Kidney epithelial cell (primary cell): ENCODE measurements at regions not wholly inside any gene's neighbourhood (a gene's known extent, or its start where the extent isn't known, plus 50 kb on each side); places are given as distances from the start of the nearest gene placed in this dataset.

ENCODE experiments used
- DNase-seq: peaks from one replicate; pipeline ENCODE4 v3.0.0-alpha.2; 2010; ENCODE audit warnings: low read depth
- H3K27me3 ChIP-seq: 2 replicates; pipeline ENCODE4 v1.6.0; 2011; ENCODE audit warnings: low read length; ENCODE audit not compliant: control insufficient read depth, insufficient read depth
- H3K36me3 ChIP-seq: 2 replicates; pipeline ENCODE4 v1.5.1; 2011; ENCODE audit warnings: low read length; ENCODE audit not compliant: control insufficient read depth, insufficient read depth
- H3K4me3 ChIP-seq: 2 replicates; pipeline ENCODE4 v1.5.1; 2011; ENCODE audit warnings: low read depth, mild to moderate bottlenecking, control low read depth, low read length
- CTCF ChIP-seq: IDR thresholded peaks from 2 replicates; pipeline ENCODE4 v1.5.1; 2011; ENCODE audit warnings: mild to moderate bottlenecking, moderate library complexity, low read length, control low read depth, inconsistent platforms; ENCODE audit not compliant: insufficient read depth, poor library complexity, severe bottlenecking

- H3K4me3 ChIP-seq: no peak overlapping the region
- no peaks in the 10 kb centered on the region for H3K36me3 ChIP-seq
- DNase-seq: no peak
- no peak for TF ChIP-seq CTCF
- H3K27me3 ChIP-seq: no peaks in the 10 kb centered on the region
These were observed 266.3 kb downstream of the EPM2A start for GRCh38 chr6:145469021-145469420.

- no peak overlapping the region for H3K4me3 ChIP-seq
- H3K36me3 ChIP-seq: no peaks in the 10 kb centered on the region
- no peak for TF ChIP-seq CTCF
- no peaks in the 10 kb centered on the region for H3K27me3 ChIP-seq
- no peak for DNase-seq
These were observed 259.4 kb downstream of the EPM2A start for GRCh38 chr6:145475794-145476396.

- H3K36me3 ChIP-seq: no peaks in the 10 kb centered on the region
- H3K27me3 ChIP-seq: no peaks in the 10 kb centered on the region
- no peak for DNase-seq
- H3K4me3 ChIP-seq: no peak overlapping the region
- TF ChIP-seq CTCF: no peak
These were observed 255.3 kb downstream of the EPM2A start for GRCh38 chr6:145480024-145480423.

DNA sequence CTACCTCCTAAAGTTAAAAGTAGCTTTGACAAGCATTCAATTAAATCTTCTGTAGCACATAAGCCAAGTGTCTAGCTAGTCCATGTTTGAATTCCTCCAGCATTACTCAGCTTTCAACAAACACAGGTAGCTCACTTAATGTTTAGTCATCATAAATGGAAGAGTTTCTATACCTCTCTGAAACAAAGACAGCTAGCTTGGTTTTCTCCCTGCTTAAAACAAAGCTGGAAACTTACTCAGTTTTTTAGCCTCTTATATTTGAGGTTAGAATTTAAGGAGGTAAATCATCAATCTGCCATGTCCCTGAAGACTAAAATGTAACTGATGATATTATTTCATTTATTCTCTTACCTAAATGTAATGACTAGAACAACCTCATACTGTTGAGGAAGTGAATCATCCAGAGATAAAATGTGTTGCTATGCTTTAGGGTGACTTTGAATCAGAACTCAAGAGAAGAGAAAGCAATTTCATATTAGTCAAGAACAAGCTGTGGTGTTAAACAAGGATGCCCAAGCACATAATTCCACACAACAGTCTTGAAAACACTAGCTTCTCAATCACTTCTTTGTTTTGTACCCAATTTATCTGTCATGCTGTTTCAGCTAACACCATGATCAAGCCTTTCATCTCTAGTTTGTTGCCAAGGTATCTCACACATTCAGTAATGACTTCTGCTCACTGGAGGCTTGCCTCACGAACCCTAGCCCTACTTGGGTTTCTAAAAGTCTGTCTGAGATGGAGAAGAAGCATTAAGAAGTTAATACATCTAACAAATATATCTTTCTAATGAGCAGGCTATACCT is 251.9 kb downstream of the EPM2A start:
- DNase-seq: peak; percentile 63
- no peak overlapping the region for H3K4me3 ChIP-seq
- H3K27me3 ChIP-seq: no peaks in the 10 kb centered on the region
- no peak for TF ChIP-seq CTCF
- H3K36me3 ChIP-seq: no peaks in the 10 kb centered on the region

DNA sequence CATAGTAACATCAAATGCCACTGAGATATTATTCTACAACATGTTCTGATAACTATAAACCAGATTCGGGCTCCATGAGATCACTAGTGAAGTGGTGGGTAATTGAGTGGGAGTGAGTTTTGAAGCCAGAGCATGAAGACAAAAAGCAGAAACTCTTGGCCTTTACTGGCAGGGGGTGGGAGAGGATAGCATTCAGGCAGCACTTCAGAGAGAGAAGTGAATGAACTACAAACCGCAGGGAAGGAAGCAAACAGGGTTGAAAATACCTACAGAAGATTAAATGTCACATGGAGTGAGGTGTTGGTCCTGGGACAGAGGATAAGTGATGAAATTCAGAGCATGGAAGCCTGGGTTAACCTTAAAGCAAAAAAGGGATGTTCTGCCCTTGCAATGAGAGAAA is 250.0 kb downstream of the EPM2A start:
- H3K4me3 ChIP-seq: no peak overlapping the region
- no peaks in the 10 kb centered on the region for H3K27me3 ChIP-seq
- no peak for DNase-seq
- H3K36me3 ChIP-seq: no peaks in the 10 kb centered on the region
- no peak for TF ChIP-seq CTCF

GRCh38 chr6:145486306-145486705 is 249.0 kb downstream of the EPM2A start:
- TF ChIP-seq CTCF: no peak
- no peak overlapping the region for H3K4me3 ChIP-seq

More at GRCh38 chr6:145486306-145486705, 249.0 kb downstream of the EPM2A start:
- Histone ChIP-seq H3K27me3 (no peaks in the 10 kb centered on the region), H3K36me3 (no peaks in the 10 kb centered on the region)
- no peak for DNase-seq
